WTC11 (cell line): ENCODE measurements at regions not wholly inside any gene's neighbourhood (a gene's known extent, or its start where the extent isn't known, plus 50 kb on each side); places are given as distances from the start of the nearest gene placed in this dataset.

Experiments
- ATAC-seq: fragments of 200-7000 bp; cut with Tn5 transposase; 2 replicates; pipeline ENCODE4 v1.10.0; 2021; ENCODE audit warnings: mild to moderate bottlenecking, moderate library complexity
- CTCF ChIA-PET: fragments of 300-600 bp; sonication (Branson Sonifier 250); formaldehyde crosslinking; loops from one replicate; lab custom pipeline; 2021; ENCODE audit warnings: antibody characterized with exemption; lab: Charles Lee
- POLR2A ChIA-PET: fragments of 350-600 bp; sonication (Branson Sonifier 250); formaldehyde crosslinking; loops from one replicate; lab custom pipeline; 2021; ENCODE audit warnings: antibody characterized with exemption; lab: Charles Lee
- DNase-seq: peaks from one replicate; pipeline ENCODE4 v3.0.0; 2021; ENCODE audit warnings: low spot score
- H3K27ac Mint-ChIP-seq: 2 replicates; pipeline ENCODE4 v1.8.0; 2021; ENCODE audit warnings: mixed read lengths
- H3K27me3 Mint-ChIP-seq: 2 replicates; pipeline ENCODE4 v1.8.0; 2021; ENCODE audit warnings: low read depth, mild to moderate bottlenecking, moderate library complexity, mixed read lengths
- H3K36me3 Mint-ChIP-seq: 2 replicates; pipeline ENCODE4 v1.8.0; 2021; ENCODE audit warnings: mixed read lengths
- H3K4me1 Mint-ChIP-seq: 2 replicates; pipeline ENCODE4 v1.8.0; 2022; ENCODE audit warnings: mixed read lengths
- H3K4me3 Mint-ChIP-seq: 2 replicates; pipeline ENCODE4 v1.8.0; 2021; ENCODE audit warnings: mild to moderate bottlenecking, moderate library complexity, mixed read lengths
- H3K9me3 Mint-ChIP-seq: 2 replicates; pipeline ENCODE4 v1.8.0; 2021; ENCODE audit warnings: mixed read lengths
- ATF6 ChIP-seq: sonication (generic); formaldehyde crosslinking; IDR thresholded peaks from 2 replicates; pipeline ENCODE4 v1.8.1; 2023; ENCODE audit warnings: mild to moderate bottlenecking, missing genetic modification reagents
- CBFB ChIP-seq: sonication (generic); formaldehyde crosslinking; IDR thresholded peaks from 2 replicates; pipeline ENCODE4 v1.8.1; 2022; ENCODE audit warnings: mild to moderate bottlenecking, low read depth, missing genetic modification reagents
- CREM ChIP-seq: sonication (generic); formaldehyde crosslinking; IDR thresholded peaks from 2 replicates; pipeline ENCODE4 v1.8.1; 2022; ENCODE audit warnings: mild to moderate bottlenecking, missing genetic modification reagents, moderate library complexity
- GRHL2 ChIP-seq: fragments of 250-450 bp; sonication (Bioruptor Pico); IDR thresholded peaks from 2 replicates; pipeline ENCODE4 v1.8.0; 2022; ENCODE audit warnings: mild to moderate bottlenecking, moderate library complexity; ENCODE audit not compliant: insufficient replicate concordance, severe bottlenecking
- MLX ChIP-seq: sonication (generic); formaldehyde crosslinking; IDR thresholded peaks from 2 replicates; pipeline ENCODE4 v1.8.1; 2023; ENCODE audit warnings: mild to moderate bottlenecking, missing genetic modification reagents, moderate library complexity
- MYBL2 ChIP-seq: sonication (generic); formaldehyde crosslinking; IDR thresholded peaks from 2 replicates; pipeline ENCODE4 v1.8.1; 2023; ENCODE audit warnings: mild to moderate bottlenecking, moderate library complexity, missing genetic modification reagents
- RELA ChIP-seq: sonication (generic); formaldehyde crosslinking; IDR thresholded peaks from 2 replicates; pipeline ENCODE4 v1.8.1; 2022; ENCODE audit warnings: missing genetic modification reagents, mild to moderate bottlenecking, borderline replicate concordance
- TEAD1 ChIP-seq: sonication (generic); formaldehyde crosslinking; IDR thresholded peaks from 2 replicates; pipeline ENCODE4 v1.8.0; 2022; ENCODE audit warnings: mild to moderate bottlenecking, missing genetic modification reagents
- ZNF396 ChIP-seq: fragments of 250-450 bp; sonication (Bioruptor Pico); IDR thresholded peaks from 2 replicates; pipeline ENCODE4 v1.8.0; 2021; ENCODE audit warnings: mild to moderate bottlenecking, moderate library complexity, borderline replicate concordance
- ZNF423 ChIP-seq: fragments of 250-450 bp; sonication (Bioruptor Pico); IDR thresholded peaks from 2 replicates; pipeline ENCODE4 v2.1.2; 2022; ENCODE audit warnings: mild to moderate bottlenecking, moderate library complexity
- TF ChIP-seq, protein P1 (sequence below): sonication (generic); formaldehyde crosslinking; IDR thresholded peaks from 2 replicates; pipeline ENCODE4 v1.8.1; 2022; ENCODE audit warnings: low read depth, mild to moderate bottlenecking, moderate library complexity, missing genetic modification reagents, borderline replicate concordance
- TF ChIP-seq, protein P2 (sequence below): fragments of 250-450 bp; sonication (Bioruptor Pico); IDR thresholded peaks from 2 replicates; pipeline ENCODE4 v1.9.0; 2021; ENCODE audit warnings: mild to moderate bottlenecking
- TF ChIP-seq, protein P3 (sequence below): sonication (generic); formaldehyde crosslinking; IDR thresholded peaks from 2 replicates; pipeline ENCODE4 v1.8.0; 2022; ENCODE audit warnings: mild to moderate bottlenecking, missing genetic modification reagents
- TF ChIP-seq, protein P4 (sequence below): sonication (generic); formaldehyde crosslinking; conservative IDR thresholded peaks from 2 replicates; pipeline ENCODE4 v1.8.1; 2023; ENCODE audit warnings: mild to moderate bottlenecking, low read depth, missing genetic modification reagents, moderate library complexity

DNA sequence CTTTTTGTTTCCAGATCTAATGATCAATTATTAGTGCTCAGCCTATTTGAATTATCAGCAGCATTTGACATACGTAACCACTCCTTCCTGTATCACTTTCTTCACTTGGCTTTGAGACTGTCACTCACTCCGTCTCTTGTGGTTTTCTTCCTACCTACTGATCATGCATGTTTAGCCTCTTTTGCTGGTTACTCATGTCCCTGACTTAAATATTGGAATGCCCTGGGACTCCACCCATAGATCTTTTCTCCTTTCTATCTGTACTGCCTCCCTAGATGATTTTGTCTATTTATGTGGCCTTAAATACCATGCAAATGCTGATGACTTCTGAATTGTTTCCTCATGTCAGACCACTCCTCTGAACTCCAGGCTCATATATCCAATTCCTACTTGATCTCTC, 57.7 kb upstream of the PDE4B start:
- H3K9me3 Mint-ChIP-seq = no peaks in the 10 kb centered on the region
- TF ChIP-seq, protein P1, sequence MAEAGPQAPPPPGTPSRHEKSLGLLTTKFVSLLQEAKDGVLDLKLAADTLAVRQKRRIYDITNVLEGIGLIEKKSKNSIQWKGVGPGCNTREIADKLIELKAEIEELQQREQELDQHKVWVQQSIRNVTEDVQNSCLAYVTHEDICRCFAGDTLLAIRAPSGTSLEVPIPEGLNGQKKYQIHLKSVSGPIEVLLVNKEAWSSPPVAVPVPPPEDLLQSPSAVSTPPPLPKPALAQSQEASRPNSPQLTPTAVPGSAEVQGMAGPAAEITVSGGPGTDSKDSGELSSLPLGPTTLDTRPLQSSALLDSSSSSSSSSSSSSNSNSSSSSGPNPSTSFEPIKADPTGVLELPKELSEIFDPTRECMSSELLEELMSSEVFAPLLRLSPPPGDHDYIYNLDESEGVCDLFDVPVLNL (CRISPR knock-in tag) = no peak
- TF ChIP-seq, protein P2, sequence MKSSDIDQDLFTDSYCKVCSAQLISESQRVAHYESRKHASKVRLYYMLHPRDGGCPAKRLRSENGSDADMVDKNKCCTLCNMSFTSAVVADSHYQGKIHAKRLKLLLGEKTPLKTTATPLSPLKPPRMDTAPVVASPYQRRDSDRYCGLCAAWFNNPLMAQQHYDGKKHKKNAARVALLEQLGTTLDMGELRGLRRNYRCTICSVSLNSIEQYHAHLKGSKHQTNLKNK (CRISPR knock-in tag) = no peak
- TF ChIP-seq, protein P3, sequence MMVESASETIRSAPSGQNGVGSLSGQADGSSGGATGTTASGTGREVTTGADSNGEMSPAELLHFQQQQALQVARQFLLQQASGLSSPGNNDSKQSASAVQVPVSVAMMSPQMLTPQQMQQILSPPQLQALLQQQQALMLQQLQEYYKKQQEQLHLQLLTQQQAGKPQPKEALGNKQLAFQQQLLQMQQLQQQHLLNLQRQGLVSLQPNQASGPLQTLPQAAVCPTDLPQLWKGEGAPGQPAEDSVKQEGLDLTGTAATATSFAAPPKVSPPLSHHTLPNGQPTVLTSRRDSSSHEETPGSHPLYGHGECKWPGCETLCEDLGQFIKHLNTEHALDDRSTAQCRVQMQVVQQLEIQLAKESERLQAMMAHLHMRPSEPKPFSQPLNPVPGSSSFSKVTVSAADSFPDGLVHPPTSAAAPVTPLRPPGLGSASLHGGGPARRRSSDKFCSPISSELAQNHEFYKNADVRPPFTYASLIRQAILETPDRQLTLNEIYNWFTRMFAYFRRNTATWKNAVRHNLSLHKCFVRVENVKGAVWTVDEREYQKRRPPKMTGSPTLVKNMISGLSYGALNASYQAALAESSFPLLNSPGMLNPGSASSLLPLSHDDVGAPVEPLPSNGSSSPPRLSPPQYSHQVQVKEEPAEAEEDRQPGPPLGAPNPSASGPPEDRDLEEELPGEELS (CRISPR knock-in tag) = no peak
- no peak for TF ChIP-seq TEAD1 (CRISPR knock-in tag)
- TF ChIP-seq, all 79 proteins: peak for 0
- H3K27ac Mint-ChIP-seq = no peak overlapping the region
- DNase-seq (no peak), ATAC-seq (no peak)
- no peak overlapping the region for H3K4me3 Mint-ChIP-seq
- POLR2A ChIA-PET = no interaction called here
- CTCF ChIA-PET = no interaction called here
- no peaks in the 10 kb centered on the region for H3K4me1 Mint-ChIP-seq
- H3K36me3 Mint-ChIP-seq = no peaks in the 10 kb centered on the region
- H3K27me3 Mint-ChIP-seq = no peaks in the 10 kb centered on the region

DNA sequence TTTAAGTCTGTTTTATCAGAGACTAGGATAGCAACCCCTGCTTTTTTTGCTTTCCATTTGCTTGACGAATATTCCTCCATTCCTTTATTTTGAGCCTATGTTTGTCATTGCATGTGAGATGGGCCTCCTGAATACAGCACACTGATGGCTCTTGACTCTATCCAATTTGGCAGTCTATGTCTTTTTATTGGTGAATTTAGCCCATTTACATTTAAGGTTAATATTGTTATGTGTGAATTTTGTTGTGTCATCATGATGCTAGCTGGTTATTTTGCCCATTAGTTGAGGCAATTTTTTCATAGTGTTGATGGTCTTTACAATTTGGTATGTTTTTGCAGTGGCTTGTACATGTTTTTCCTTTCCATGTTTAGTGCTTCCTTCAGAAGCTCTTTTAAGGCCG, 50.7 kb upstream of the PDE4B start:
- H3K4me1 Mint-ChIP-seq = no peaks in the 10 kb centered on the region
- H3K9me3 Mint-ChIP-seq = peaks cover 53% of the 10 kb centered on the region
- ATAC-seq = no peak
- CTCF ChIA-PET = no interaction called here
- no peak overlapping the region for H3K27ac Mint-ChIP-seq
- H3K4me3 Mint-ChIP-seq = no peak overlapping the region
- peaks cover 36% of the 10 kb centered on the region for H3K36me3 Mint-ChIP-seq
- no peak for DNase-seq
- TF ChIP-seq ZNF423 (CRISPR knock-in tag) (no peak), CBFB (CRISPR knock-in tag) (no peak), GRHL2 (CRISPR knock-in tag) (no peak), ZNF396 (CRISPR knock-in tag) (no peak), ATF6 (CRISPR knock-in tag) (no peak), RELA (CRISPR knock-in tag) (no peak), CREM (CRISPR knock-in tag) (no peak), MYBL2 (CRISPR knock-in tag) (no peak), MLX (CRISPR knock-in tag) (no peak)
- TF ChIP-seq, protein P4, sequence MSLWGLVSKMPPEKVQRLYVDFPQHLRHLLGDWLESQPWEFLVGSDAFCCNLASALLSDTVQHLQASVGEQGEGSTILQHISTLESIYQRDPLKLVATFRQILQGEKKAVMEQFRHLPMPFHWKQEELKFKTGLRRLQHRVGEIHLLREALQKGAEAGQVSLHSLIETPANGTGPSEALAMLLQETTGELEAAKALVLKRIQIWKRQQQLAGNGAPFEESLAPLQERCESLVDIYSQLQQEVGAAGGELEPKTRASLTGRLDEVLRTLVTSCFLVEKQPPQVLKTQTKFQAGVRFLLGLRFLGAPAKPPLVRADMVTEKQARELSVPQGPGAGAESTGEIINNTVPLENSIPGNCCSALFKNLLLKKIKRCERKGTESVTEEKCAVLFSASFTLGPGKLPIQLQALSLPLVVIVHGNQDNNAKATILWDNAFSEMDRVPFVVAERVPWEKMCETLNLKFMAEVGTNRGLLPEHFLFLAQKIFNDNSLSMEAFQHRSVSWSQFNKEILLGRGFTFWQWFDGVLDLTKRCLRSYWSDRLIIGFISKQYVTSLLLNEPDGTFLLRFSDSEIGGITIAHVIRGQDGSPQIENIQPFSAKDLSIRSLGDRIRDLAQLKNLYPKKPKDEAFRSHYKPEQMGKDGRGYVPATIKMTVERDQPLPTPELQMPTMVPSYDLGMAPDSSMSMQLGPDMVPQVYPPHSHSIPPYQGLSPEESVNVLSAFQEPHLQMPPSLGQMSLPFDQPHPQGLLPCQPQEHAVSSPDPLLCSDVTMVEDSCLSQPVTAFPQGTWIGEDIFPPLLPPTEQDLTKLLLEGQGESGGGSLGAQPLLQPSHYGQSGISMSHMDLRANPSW (CRISPR knock-in tag) = no peak
- TF ChIP-seq, protein P2 (CRISPR knock-in tag) = no peak
- TF ChIP-seq, all 79 proteins: peak for 0
- H3K27me3 Mint-ChIP-seq = peaks cover 2% of the 10 kb centered on the region
- POLR2A ChIA-PET = no interaction called here
